NCI-H524 (cell line): ENCODE measurements at regions not wholly inside any gene's neighbourhood (a gene's known extent, or its start where the extent isn't known, plus 50 kb on each side); places are given as distances from the start of the nearest gene placed in this dataset.

ENCODE experiments used
- DNase-seq, 2 experiments: peaks; one replicate each; lab custom pipeline; 2025; lab: John Stamatoyannopoulos, UW

- no peak for DNase-seq
Observed at GRCh38 chr2:196278491-196278911, 107.1 kb upstream of the STK17B start.

GRCh38 chr2:196279541-196279940 lies 108.2 kb upstream of the STK17B start:
- no peak for DNase-seq

- DNase-seq: no peak
Observed at GRCh38 chr2:196284144-196284844, 112.9 kb upstream of the STK17B start.

- DNase-seq: no peak
Observed at GRCh38 chr2:196284866-196285557, 113.6 kb upstream of the STK17B start.

- DNase-seq: no peak
Observed at GRCh38 chr2:196286821-196287220, 115.4 kb upstream of the STK17B start.

GRCh38 chr2:196287523-196287922 lies 116.1 kb upstream of the STK17B start:
- no peak for DNase-seq

GRCh38 chr2:196288006-196288538 lies 116.7 kb upstream of the STK17B start:
- DNase-seq: no peak

- no peak for DNase-seq
Observed at GRCh38 chr2:196289000-196289399, 117.6 kb upstream of the STK17B start.

GRCh38 chr2:196290136-196290535 lies 118.8 kb upstream of the STK17B start:
- no peak for DNase-seq

- DNase-seq: no peak
Observed at GRCh38 chr2:196290569-196290968, 119.2 kb upstream of the STK17B start.

- no peak for DNase-seq
Observed at GRCh38 chr2:196291426-196291825, 120.0 kb upstream of the STK17B start.

GRCh38 chr2:196291873-196292800 lies 120.8 kb upstream of the STK17B start:
- DNase-seq: no peak

GRCh38 chr2:196293751-196294515 lies 122.6 kb upstream of the STK17B start:
- no peak for DNase-seq

GRCh38 chr2:196294516-196294909 lies 123.1 kb upstream of the STK17B start:
- DNase-seq: no peak

- no peak for DNase-seq
Observed at GRCh38 chr2:196295005-196295404, 123.6 kb upstream of the STK17B start.

GRCh38 chr2:196298106-196298723 lies 126.8 kb upstream of the STK17B start:
- peak in 1 of 2 experiments; percentile 30 for DNase-seq

- no peak for DNase-seq
Observed at GRCh38 chr2:196307775-196308305, 136.5 kb upstream of the STK17B start.

- DNase-seq: no peak
Observed at GRCh38 chr2:196309691-196310090, 138.3 kb upstream of the STK17B start.

GRCh38 chr2:196314157-196314556 lies 142.8 kb upstream of the STK17B start:
- DNase-seq: no peak

GRCh38 chr2:196314780-196315179 lies 143.4 kb upstream of the STK17B start:
- no peak for DNase-seq
